Loucy (cell line): ENCODE measurements at regions not wholly inside any gene's neighbourhood (a gene's known extent, or its start where the extent isn't known, plus 50 kb on each side); places are given as distances from the start of the nearest gene placed in this dataset.

Experiments
- H2AFZ ChIP-seq: fragments of 200-600 bp; sonication (generic); 2 replicates; pipeline ENCODE4 v1.6.0; 2016; ENCODE audit warnings: antibody characterized with exemption, mild to moderate bottlenecking, low read length, moderate library complexity
- H3F3A ChIP-seq: fragments of 200-600 bp; 2 replicates; pipeline ENCODE4 v1.6.0; 2016; ENCODE audit warnings: antibody characterized with exemption, low read depth, mild to moderate bottlenecking
- H3K27me3 ChIP-seq: fragments of 200-600 bp; sonication (generic); 2 replicates; pipeline ENCODE4 v1.6.1; 2014; ENCODE audit warnings: low read length, mild to moderate bottlenecking; ENCODE audit not compliant: insufficient read depth, poor library complexity, severe bottlenecking
- H3K36me3 ChIP-seq: fragments of 200-600 bp; sonication (generic); 2 replicates; pipeline ENCODE4 v1.6.1; 2016; ENCODE audit warnings: low read length; ENCODE audit not compliant: insufficient read depth
- H3K4me1 ChIP-seq: fragments of 200-600 bp; sonication (generic); 2 replicates; pipeline ENCODE4 v1.5.1; 2014; ENCODE audit warnings: low read length, mild to moderate bottlenecking; ENCODE audit not compliant: insufficient read depth, poor library complexity, severe bottlenecking
- H3K4me2 ChIP-seq: fragments of 200-600 bp; sonication (generic); 2 replicates; pipeline ENCODE4 v1.6.0; 2014; ENCODE audit warnings: antibody characterized with exemption, low read length, low read depth, mild to moderate bottlenecking; ENCODE audit not compliant: poor library complexity, severe bottlenecking
- H3K4me3 ChIP-seq: fragments of 200-600 bp; sonication (generic); 2 replicates; pipeline ENCODE4 v1.5.1; 2014; ENCODE audit warnings: low read length, mild to moderate bottlenecking, mixed read lengths; ENCODE audit not compliant: poor library complexity, severe bottlenecking
- H3K79me2 ChIP-seq: fragments of 200-600 bp; sonication (generic); 2 replicates; pipeline ENCODE4 v1.6.1; 2014; ENCODE audit warnings: low read length; ENCODE audit not compliant: insufficient read depth
- H3K9ac ChIP-seq: fragments of 200-600 bp; sonication (generic); 2 replicates; pipeline ENCODE4 v1.6.0; 2014; ENCODE audit warnings: mild to moderate bottlenecking, low read depth, low read length, moderate library complexity; ENCODE audit not compliant: poor library complexity, severe bottlenecking
- H3K9me2 ChIP-seq: fragments of 200-600 bp; sonication (generic); replicated peaks from 2 replicates; pipeline ENCODE4 v1.6.1; 2016; ENCODE audit warnings: low read depth, low read length, mixed read lengths
- H3K9me3 ChIP-seq: fragments of 200-600 bp; sonication (generic); 2 replicates; pipeline ENCODE4 v1.6.1; 2014; ENCODE audit warnings: mild to moderate bottlenecking, antibody characterized with exemption, low read length, low read depth; ENCODE audit not compliant: insufficient read depth
- H4K20me1 ChIP-seq: fragments of 200-600 bp; sonication (generic); 2 replicates; pipeline ENCODE4 v1.6.0; 2014; ENCODE audit warnings: antibody characterized with exemption, low read length, mild to moderate bottlenecking; ENCODE audit not compliant: insufficient read depth, poor library complexity, severe bottlenecking
- CTCF ChIP-seq: fragments of 200-600 bp; sonication (generic); conservative IDR thresholded peaks from 2 replicates; pipeline ENCODE4 v1.5.1; 2014; ENCODE audit warnings: mild to moderate bottlenecking, antibody characterized with exemption, low read length
- EZH2phosphoT487 ChIP-seq: fragments of 200-600 bp; IDR thresholded peaks from 2 replicates; pipeline ENCODE4 v1.6.1; 2018; ENCODE audit warnings: antibody characterized with exemption, mild to moderate bottlenecking, moderate library complexity, borderline replicate concordance

- H3K36me3 ChIP-seq, result no peaks in the 10 kb centered on the region
- H3F3A ChIP-seq, result no peaks in the 10 kb centered on the region
- H2AFZ ChIP-seq, result no peak overlapping the region
- no peaks in the 10 kb centered on the region for H3K9me2 ChIP-seq
- no peaks in the 10 kb centered on the region for H3K79me2 ChIP-seq
- no peak for TF ChIP-seq CTCF
- no peak for TF ChIP-seq EZH2phosphoT487
- H3K9me3 ChIP-seq, result no peaks in the 10 kb centered on the region
- H4K20me1 ChIP-seq, result no peaks in the 10 kb centered on the region
- H3K9ac ChIP-seq, result no peak overlapping the region
- no peaks in the 10 kb centered on the region for H3K27me3 ChIP-seq
- no peaks in the 10 kb centered on the region for H3K4me1 ChIP-seq
- H3K4me3 ChIP-seq, result no peak overlapping the region
- no peak overlapping the region for H3K4me2 ChIP-seq
Observed at GRCh38 chrX:149298111-149298510, 207.0 kb downstream of the IDS start.

GRCh38 chrX:149296092-149296491, 209.0 kb downstream of the IDS start:
- H4K20me1 ChIP-seq, result no peaks in the 10 kb centered on the region
- no peaks in the 10 kb centered on the region for H3K36me3 ChIP-seq
- no peaks in the 10 kb centered on the region for H3K9me2 ChIP-seq
- no peaks in the 10 kb centered on the region for H3K27me3 ChIP-seq
- TF ChIP-seq CTCF, result no peak
- TF ChIP-seq EZH2phosphoT487, result no peak
- H3K9me3 ChIP-seq, result no peaks in the 10 kb centered on the region
- no peak overlapping the region for H3K4me3 ChIP-seq
- no peaks in the 10 kb centered on the region for H3F3A ChIP-seq
- H2AFZ ChIP-seq, result no peak overlapping the region
- H3K4me1 ChIP-seq, result no peaks in the 10 kb centered on the region
- H3K4me2 ChIP-seq, result no peak overlapping the region
- no peak overlapping the region for H3K9ac ChIP-seq
- H3K79me2 ChIP-seq, result no peaks in the 10 kb centered on the region

GRCh38 chrX:149286940-149287349, 218.2 kb downstream of the IDS start:
- Histone ChIP-seq H3K4me2 (no peak overlapping the region), H3K4me3 (no peak overlapping the region), H3F3A (no peaks in the 10 kb centered on the region), H4K20me1 (no peaks in the 10 kb centered on the region), H3K9me3 (no peaks in the 10 kb centered on the region), H3K9me2 (no peaks in the 10 kb centered on the region), H3K36me3 (no peaks in the 10 kb centered on the region), H3K27me3 (no peaks in the 10 kb centered on the region), H3K79me2 (no peaks in the 10 kb centered on the region), H3K9ac (no peak overlapping the region), H3K4me1 (no peaks in the 10 kb centered on the region), H2AFZ (no peak overlapping the region)
- TF ChIP-seq EZH2phosphoT487, result no peak
- peak; percentile 73 for TF ChIP-seq CTCF
